NT2/D1 (cell line): ENCODE measurements at regions not wholly inside any gene's neighbourhood (a gene's known extent, or its start where the extent isn't known, plus 50 kb on each side); places are given as distances from the start of the nearest gene placed in this dataset.

Experiments used
- YY1 ChIP-seq: IDR thresholded peaks from 2 replicates; pipeline ENCODE4 v1.6.1; 2011; ENCODE audit not compliant: insufficient read length, insufficient read depth
- ZNF274 ChIP-seq: IDR thresholded peaks from 2 replicates; pipeline ENCODE4 v1.6.1; 2011; ENCODE audit warnings: mild to moderate bottlenecking, low read depth, low read length

DNA sequence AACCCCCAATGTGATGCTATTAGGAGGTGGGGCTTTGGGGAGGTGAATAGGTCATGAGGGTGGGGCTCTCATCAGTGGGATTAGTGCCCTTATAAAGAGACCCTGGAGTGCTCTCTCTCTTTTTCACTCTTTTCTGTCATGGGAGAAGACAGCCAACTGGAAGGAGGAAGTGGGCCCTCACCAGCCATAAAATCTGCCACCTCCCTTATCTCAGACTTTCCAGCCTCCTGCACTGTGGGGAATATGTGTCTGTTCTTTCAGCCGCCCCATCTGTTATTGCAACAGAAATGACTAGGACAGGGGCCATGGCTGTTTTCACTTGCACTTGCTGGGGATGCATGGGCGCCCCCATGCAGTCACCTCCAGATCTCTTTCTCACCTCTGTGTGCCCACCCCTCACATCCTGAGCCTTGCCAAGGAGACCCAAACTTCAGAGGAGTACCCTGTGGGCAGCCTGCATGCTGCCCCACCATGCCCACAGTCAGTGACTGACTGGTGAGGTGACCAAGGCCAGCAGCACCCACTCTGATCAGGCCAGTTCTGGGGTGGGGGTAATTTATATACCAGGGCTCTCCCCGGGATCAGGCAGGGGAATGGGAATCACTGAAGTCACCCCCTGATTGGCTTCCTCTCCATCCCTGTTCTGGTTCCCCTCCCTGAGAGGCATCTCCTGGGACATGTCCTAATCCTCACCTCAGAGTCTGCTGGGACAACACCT, 118.4 kb downstream of the ANKRD60 start:
- TF ChIP-seq YY1 = no peak
- TF ChIP-seq ZNF274 = no peak
